ENCODE measurements at regions not wholly inside any gene's neighbourhood (a gene's known extent, or its start where the extent isn't known, plus 50 kb on each side); places are given as distances from the start of the nearest gene placed in this dataset.
A peak's percentile ranks its signal among the peaks of the same experiment; 100 is the strongest.

DNA sequence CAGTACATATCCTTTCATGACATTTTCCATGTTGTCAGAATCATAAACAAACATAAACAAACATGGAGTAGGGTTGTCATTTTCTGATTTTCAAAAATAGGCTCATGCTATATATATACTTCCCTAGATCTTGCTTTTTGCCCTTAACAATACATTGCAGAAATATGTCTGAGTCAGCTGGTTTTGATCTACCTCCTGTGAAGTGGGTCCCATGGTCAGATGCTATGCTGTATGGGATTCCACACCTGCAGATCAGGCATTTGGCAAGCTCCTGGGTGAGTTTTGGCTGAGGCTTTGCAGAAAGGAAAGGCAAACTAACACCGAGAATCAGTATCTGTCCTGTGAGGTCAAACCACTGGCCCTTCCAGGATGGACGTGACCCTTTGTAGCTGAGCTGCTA is 183.0 kb upstream of the ARID2 start:
- no peaks in the 10 kb centered on the region for H3K27me3 ChIP-seq (replicated peaks; ENCODE audit: insufficient read depth, low read depth, low read length, poor library complexity)
- TF ChIP-seq EZH2 (IDR thresholded peaks at IDR 0.05; ENCODE audit: borderline replicate concordance, low read depth, low read length, poor library complexity, severe bottlenecking) (no peak), CTCF (conservative IDR thresholded peaks at IDR 0.05; ENCODE audit: low read depth, low read length) (no peak)
- POLR2A ChIA-PET (ENCODE audit: low non-redundant PET): no interaction called here
- no peaks in the 10 kb centered on the region for H3K9me3 ChIP-seq (ENCODE audit: low read depth, low read length, poor library complexity, severe bottlenecking)
- no TSS peak for BruUV-seq (replicated peaks)
- H3K27ac ChIP-seq (ENCODE audit: low read depth, low read length, poor library complexity, severe bottlenecking): no peak overlapping the region
- CTCF ChIA-PET: no interaction called here
- no peaks in the 10 kb centered on the region for H3K36me3 ChIP-seq (ENCODE audit: insufficient read depth, low read length, poor library complexity, severe bottlenecking)
- no peak for DNase-seq (ENCODE audit: low spot score)
- no peak overlapping the region for H3K4me3 ChIP-seq (ENCODE audit: low read depth, low read length, poor library complexity, severe bottlenecking)
- intact Hi-C loops (cut with micrococcal nuclease; ENCODE audit: unreplicated experiment): loop anchor here (5.0 to 10.0 kb wide), 2 partner anchors 374 to 448 kb away; partner anchors contain the start of gene SCAF11
- H3K4me1 ChIP-seq (ENCODE audit: insufficient read depth, low read length, poor library complexity, severe bottlenecking): peaks cover 29% of the 10 kb centered on the region

DNA sequence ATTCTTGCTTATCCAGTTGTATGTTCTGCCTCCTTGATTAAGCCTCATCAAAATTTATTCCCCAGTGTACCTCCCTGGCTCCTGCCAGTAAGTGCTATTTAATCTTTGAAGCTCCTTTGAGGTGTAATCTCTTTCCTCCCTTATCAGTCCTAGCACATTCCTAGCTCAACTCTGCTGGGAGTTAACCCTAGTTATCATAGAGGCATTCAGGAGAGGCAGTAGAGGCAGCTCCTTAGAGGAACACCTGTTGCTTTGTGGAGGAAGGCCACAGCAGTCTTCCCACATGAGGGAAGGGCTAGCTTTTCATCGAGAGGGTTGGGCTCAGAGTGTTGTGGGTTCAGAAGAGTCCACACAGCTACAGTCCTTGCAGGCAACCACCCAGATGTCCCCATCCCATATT is 182.4 kb upstream of the ARID2 start:
- Histone ChIP-seq H3K4me3 (ENCODE audit: low read depth, low read length, poor library complexity, severe bottlenecking) (no peak overlapping the region), H3K27ac (ENCODE audit: low read depth, low read length, poor library complexity, severe bottlenecking) (no peak overlapping the region), H3K36me3 (ENCODE audit: insufficient read depth, low read length, poor library complexity, severe bottlenecking) (no peaks in the 10 kb centered on the region), H3K27me3 (replicated peaks; ENCODE audit: insufficient read depth, low read depth, low read length, poor library complexity) (no peaks in the 10 kb centered on the region), H3K4me1 (ENCODE audit: insufficient read depth, low read length, poor library complexity, severe bottlenecking) (peaks cover 29% of the 10 kb centered on the region), H3K9me3 (ENCODE audit: low read depth, low read length, poor library complexity, severe bottlenecking) (no peaks in the 10 kb centered on the region)
- no peak for DNase-seq (ENCODE audit: low spot score)
- intact Hi-C loops (cut with micrococcal nuclease; ENCODE audit: unreplicated experiment): loop anchor here (5.0 to 10.0 kb wide), 2 partner anchors 375 to 448 kb away; partner anchors contain the start of gene SCAF11
- ChIA-PET POLR2A (ENCODE audit: low non-redundant PET) (no interaction called here), CTCF (no interaction called here)
- TF ChIP-seq EZH2 (IDR thresholded peaks at IDR 0.05; ENCODE audit: borderline replicate concordance, low read depth, low read length, poor library complexity, severe bottlenecking): no peak
- TF ChIP-seq CTCF (conservative IDR thresholded peaks at IDR 0.05; ENCODE audit: low read depth, low read length): no peak
- no TSS peak for BruUV-seq (replicated peaks)

- intact Hi-C loops (cut with micrococcal nuclease; ENCODE audit: unreplicated experiment): loop anchor here (5.0 to 10.0 kb wide), 2 partner anchors 376 to 447 kb away; partner anchors contain the start of gene SCAF11
- no TSS peak for BruUV-seq (replicated peaks)
- ChIA-PET CTCF (interaction anchor here (0.5 kb wide), 1 partner anchor 314 kb away, joined by 3 read pairs; no protein-coding TSS in a partner anchor), POLR2A (ENCODE audit: low non-redundant PET) (interaction anchor here (0.6 kb wide), 2 partner anchors 86 to 198 kb away, joined by 4 to 5 read pairs; no protein-coding TSS in a partner anchor)
- H3K36me3 ChIP-seq (ENCODE audit: insufficient read depth, low read length, poor library complexity, severe bottlenecking): no peaks in the 10 kb centered on the region
- H3K4me1 ChIP-seq (ENCODE audit: insufficient read depth, low read length, poor library complexity, severe bottlenecking): peaks cover 29% of the 10 kb centered on the region
- TF ChIP-seq EZH2 (IDR thresholded peaks at IDR 0.05; ENCODE audit: borderline replicate concordance, low read depth, low read length, poor library complexity, severe bottlenecking) (no peak), CTCF (conservative IDR thresholded peaks at IDR 0.05; ENCODE audit: low read depth, low read length) (peak; percentile 41; the same call in 1 of the 2 replicates)
- no peaks in the 10 kb centered on the region for H3K9me3 ChIP-seq (ENCODE audit: low read depth, low read length, poor library complexity, severe bottlenecking)
- no peak overlapping the region for H3K4me3 ChIP-seq (ENCODE audit: low read depth, low read length, poor library complexity, severe bottlenecking)
- peak; percentile 49 for DNase-seq (ENCODE audit: low spot score)
- no peak overlapping the region for H3K27ac ChIP-seq (ENCODE audit: low read depth, low read length, poor library complexity, severe bottlenecking)
- H3K27me3 ChIP-seq (replicated peaks; ENCODE audit: insufficient read depth, low read depth, low read length, poor library complexity): no peaks in the 10 kb centered on the region
Measured at GRCh38 chr12:45547822-45548221, 181.7 kb upstream of the ARID2 start.

Measured in A673 (cell line).